MM.1S (cell line): ENCODE measurements at regions not wholly inside any gene's neighbourhood (a gene's known extent, or its start where the extent isn't known, plus 50 kb on each side); places are given as distances from the start of the nearest gene placed in this dataset.

Source experiments
- CTCF ChIP-seq: fragments of 300-600 bp; sonication (generic); IDR thresholded peaks from 2 replicates; pipeline ENCODE4 v1.5.1; 2016; ENCODE audit warnings: antibody characterized with exemption, low read length, mixed read lengths
- EZH2 ChIP-seq: fragments of 300-600 bp; sonication (generic); optimal IDR thresholded peaks from 2 replicates; pipeline ENCODE3; 2017; ENCODE audit warnings: low read depth, mild to moderate bottlenecking, antibody characterized with exemption, low read length, mixed read lengths

GRCh38 chr5:125151150-125151900 lies 404.9 kb upstream of the ZNF608 start:
- TF ChIP-seq CTCF (no peak), EZH2 (no peak)
